NB4 (cell line): ENCODE measurements at regions not wholly inside any gene's neighbourhood (a gene's known extent, or its start where the extent isn't known, plus 50 kb on each side); places are given as distances from the start of the nearest gene placed in this dataset.

ENCODE experiments used
- DNase-seq: peaks from one replicate; pipeline ENCODE4 v3.0.0; 2010; ENCODE audit warnings: low read depth
- H3K4me3 ChIP-seq: one replicate; pipeline ENCODE4 v1.5.1; 2011; ENCODE audit warnings: mild to moderate bottlenecking, low read depth, low read length, moderate library complexity
- MYC ChIP-seq: IDR thresholded peaks from 2 replicates; pipeline ENCODE4 v1.6.1; 2011; ENCODE audit warnings: low read depth, low read length
- POLR2A ChIP-seq: IDR thresholded peaks from 2 replicates; pipeline ENCODE4 v1.6.1; 2011; ENCODE audit warnings: mild to moderate bottlenecking; ENCODE audit not compliant: insufficient read length; ENCODE audit errors: extremely low read depth
- TF ChIP-seq, protein P1 (sequence below): IDR thresholded peaks from 2 replicates; pipeline ENCODE4 v1.6.1; 2011; ENCODE audit warnings: low read depth, low read length
- TF ChIP-seq, protein P2 (sequence below): IDR thresholded peaks from one replicate; pipeline ENCODE4 v1.5.1; 2012; ENCODE audit warnings: low read depth, low read length

DNA sequence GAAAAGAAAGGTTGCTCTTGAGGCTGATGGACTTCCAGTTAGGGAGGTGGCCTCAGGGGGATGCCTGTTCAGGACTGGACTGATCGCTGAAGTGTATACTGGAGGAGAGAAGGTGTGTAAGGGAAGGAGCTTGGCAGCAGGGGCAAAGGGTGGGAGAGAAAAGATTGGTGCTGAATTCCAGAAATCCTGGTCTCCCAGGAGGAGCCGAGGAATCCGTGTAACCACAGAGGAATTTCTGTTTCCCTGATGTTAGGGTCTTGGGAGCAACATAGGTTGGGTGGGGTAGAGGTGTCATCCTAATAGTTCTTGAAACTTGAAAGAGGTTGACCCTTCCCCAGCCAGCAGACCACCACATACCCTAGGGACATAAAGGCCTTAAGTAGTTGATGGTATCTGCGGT lies 88.9 kb upstream of the PTPN3 start:
- TF ChIP-seq, protein P1, sequence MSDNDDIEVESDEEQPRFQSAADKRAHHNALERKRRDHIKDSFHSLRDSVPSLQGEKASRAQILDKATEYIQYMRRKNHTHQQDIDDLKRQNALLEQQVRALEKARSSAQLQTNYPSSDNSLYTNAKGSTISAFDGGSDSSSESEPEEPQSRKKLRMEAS: no peak
- TF ChIP-seq POLR2A (no peak), MYC (no peak)
- TF ChIP-seq, protein P2, sequence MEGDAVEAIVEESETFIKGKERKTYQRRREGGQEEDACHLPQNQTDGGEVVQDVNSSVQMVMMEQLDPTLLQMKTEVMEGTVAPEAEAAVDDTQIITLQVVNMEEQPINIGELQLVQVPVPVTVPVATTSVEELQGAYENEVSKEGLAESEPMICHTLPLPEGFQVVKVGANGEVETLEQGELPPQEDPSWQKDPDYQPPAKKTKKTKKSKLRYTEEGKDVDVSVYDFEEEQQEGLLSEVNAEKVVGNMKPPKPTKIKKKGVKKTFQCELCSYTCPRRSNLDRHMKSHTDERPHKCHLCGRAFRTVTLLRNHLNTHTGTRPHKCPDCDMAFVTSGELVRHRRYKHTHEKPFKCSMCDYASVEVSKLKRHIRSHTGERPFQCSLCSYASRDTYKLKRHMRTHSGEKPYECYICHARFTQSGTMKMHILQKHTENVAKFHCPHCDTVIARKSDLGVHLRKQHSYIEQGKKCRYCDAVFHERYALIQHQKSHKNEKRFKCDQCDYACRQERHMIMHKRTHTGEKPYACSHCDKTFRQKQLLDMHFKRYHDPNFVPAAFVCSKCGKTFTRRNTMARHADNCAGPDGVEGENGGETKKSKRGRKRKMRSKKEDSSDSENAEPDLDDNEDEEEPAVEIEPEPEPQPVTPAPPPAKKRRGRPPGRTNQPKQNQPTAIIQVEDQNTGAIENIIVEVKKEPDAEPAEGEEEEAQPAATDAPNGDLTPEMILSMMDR: no peak
- DNase-seq: no peak
- no peak overlapping the region for H3K4me3 ChIP-seq

DNA sequence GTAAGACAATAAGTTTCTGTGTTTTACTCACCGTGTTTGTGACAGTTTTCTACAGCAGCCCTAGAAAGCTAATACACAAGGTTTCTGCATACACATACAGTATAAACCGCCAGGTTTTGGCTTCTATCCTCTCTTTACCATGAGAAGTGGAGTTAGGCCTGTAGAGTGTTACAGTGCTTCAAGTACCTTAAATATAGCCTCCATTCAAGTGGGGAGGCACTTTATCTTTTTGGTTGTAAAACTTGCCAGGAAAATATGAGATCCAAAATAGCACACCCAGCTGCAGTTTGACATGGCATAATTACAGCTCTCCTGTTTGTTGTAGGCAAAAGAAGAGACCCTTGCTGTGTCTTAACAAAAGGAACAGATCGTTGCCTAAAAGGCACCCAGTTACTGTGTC lies 90.3 kb upstream of the PTPN3 start:
- DNase-seq: no peak
- H3K4me3 ChIP-seq: no peak overlapping the region
- TF ChIP-seq, protein P2: no peak

DNA sequence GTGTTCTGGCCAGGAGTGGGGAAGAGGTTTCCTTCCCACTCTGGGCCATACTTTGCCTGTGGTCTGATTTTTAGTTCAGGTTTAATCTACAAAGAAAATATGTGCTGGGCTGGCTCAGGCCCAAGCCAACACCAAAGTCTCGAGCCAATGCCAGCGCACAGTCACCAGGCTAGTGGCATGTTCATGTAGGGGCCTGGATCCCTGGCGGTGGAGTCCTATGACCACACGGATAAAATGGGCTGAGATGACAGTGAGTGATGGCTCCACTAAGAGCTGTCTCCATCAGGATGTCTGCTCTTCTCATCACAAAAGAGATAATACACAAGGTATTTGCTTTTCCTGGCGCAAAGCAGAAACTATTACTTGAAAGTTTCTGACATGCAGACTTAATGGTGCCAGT lies 92.9 kb upstream of the PTPN3 start:
- no peak for DNase-seq
- no peak for TF ChIP-seq MYC
- TF ChIP-seq, protein P2: no peak
- no peak for TF ChIP-seq POLR2A
- TF ChIP-seq, protein P1: no peak

DNA sequence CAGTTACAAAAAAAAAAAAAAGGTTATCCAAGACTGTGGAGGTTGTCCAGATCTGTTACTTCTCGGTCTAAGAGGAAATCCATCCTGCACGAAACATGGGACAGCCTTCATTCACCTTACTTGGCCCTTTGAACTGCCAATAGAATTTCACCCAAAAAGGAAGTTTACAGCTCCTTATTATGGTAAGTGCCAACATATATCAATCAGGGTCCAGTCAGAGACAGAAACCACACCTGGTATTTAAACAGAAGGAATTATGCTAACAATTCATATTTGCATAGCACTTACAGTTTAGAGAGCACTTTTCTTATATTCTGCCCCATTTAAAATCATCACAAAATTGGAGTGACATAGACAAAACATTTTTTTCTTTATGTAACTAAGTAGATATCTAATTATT lies 93.6 kb upstream of the PTPN3 start:
- DNase-seq: no peak
- H3K4me3 ChIP-seq: no peak overlapping the region
- no peak for TF ChIP-seq MYC
- no peak for TF ChIP-seq POLR2A
- TF ChIP-seq, protein P2: no peak
- TF ChIP-seq, protein P1: no peak

More for the DNA sequence above, 92.9 kb upstream of the PTPN3 start:
- no peak overlapping the region for H3K4me3 ChIP-seq

DNA sequence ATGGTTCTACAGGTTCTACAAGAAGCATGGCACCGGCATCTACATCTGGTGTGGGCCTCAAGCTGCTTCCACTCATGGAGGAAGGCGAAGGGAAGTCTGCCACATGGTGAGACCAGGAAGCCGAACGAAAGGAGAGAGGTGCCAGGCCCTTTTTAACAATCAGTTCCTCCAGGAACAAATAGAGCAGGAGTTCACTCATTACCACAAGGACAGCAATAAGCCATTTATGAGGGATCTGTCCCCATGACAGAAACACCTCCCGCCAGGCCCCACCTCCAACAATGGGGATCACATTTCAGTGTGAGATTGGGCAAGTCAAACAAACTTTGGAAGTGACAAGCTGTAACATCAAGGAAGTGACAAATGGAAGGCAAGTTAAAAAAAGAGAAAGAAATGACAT lies 95.5 kb upstream of the PTPN3 start:
- no peak overlapping the region for H3K4me3 ChIP-seq
- TF ChIP-seq POLR2A (no peak), MYC (no peak)
- TF ChIP-seq, protein P2: no peak
- TF ChIP-seq, protein P1: no peak
- no peak for DNase-seq

DNA sequence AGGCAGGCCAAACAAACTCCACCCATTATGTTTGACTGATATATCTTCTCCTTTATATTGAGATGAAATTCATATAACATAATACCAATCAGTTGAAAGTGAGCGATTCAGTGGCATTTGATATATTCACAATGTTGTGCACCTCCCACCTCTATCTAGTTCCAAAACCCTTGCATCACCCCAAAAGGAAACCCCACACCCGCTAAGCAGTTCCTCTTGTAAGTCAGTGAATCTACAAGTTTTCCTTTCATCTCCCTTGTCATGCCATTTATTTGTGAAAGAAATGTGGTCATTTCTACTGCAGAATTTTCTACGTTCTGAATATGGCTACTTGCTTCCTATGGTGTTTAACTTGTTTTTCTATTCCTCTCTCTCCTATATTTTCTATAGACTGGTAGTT lies 99.4 kb upstream of the PTPN3 start:
- TF ChIP-seq, protein P1: no peak
- DNase-seq: no peak
- no peak overlapping the region for H3K4me3 ChIP-seq
